ENCODE measurements at regions not wholly inside any gene's neighbourhood (a gene's known extent, or its start where the extent isn't known, plus 50 kb on each side); places are given as distances from the start of the nearest gene placed in this dataset.

- no peak for DNase-seq (ENCODE audit: low read depth)
These were observed 83.5 kb downstream of the TBX22 start for GRCh38 chrX:80098038-80098437.

- no peak for DNase-seq (ENCODE audit: low read depth)
These were observed 105.8 kb downstream of the TBX22 start for GRCh38 chrX:80120335-80120734.

GRCh38 chrX:80138938-80139337 is 124.4 kb downstream of the TBX22 start:
- no peak for DNase-seq (ENCODE audit: low read depth)

GRCh38 chrX:80139564-80139963 is 125.0 kb downstream of the TBX22 start:
- DNase-seq (ENCODE audit: low read depth), result no peak

- no peak for DNase-seq (ENCODE audit: low read depth)
These were observed 156.0 kb downstream of the TBX22 start for GRCh38 chrX:80170581-80170980.

- DNase-seq (ENCODE audit: low read depth), result no peak
These were observed 158.7 kb downstream of the TBX22 start for GRCh38 chrX:80173261-80173660.

- DNase-seq (ENCODE audit: low read depth), result no peak
These were observed 160.5 kb downstream of the TBX22 start for GRCh38 chrX:80174925-80175574.

- no peak for DNase-seq (ENCODE audit: low read depth)
These were observed 166.5 kb downstream of the TBX22 start for GRCh38 chrX:80181079-80181478.

- no peak for DNase-seq (ENCODE audit: low read depth)
These were observed 170.3 kb downstream of the TBX22 start for GRCh38 chrX:80184854-80185253.

- DNase-seq (ENCODE audit: low read depth), result no peak
These were observed 192.1 kb downstream of the TBX22 start for GRCh38 chrX:80206647-80207046.

GRCh38 chrX:80207327-80207726 is 192.8 kb downstream of the TBX22 start:
- no peak for DNase-seq (ENCODE audit: low read depth)

- DNase-seq (ENCODE audit: low read depth), result peak; percentile 14
These were observed 201.5 kb downstream of the TBX22 start for GRCh38 chrX:80216086-80216485.

- no peak for DNase-seq (ENCODE audit: low read depth)
These were observed 196.2 kb upstream of the TENT5D start for GRCh38 chrX:80223982-80224579.

- DNase-seq (ENCODE audit: low read depth), result no peak
These were observed 190.6 kb upstream of the TENT5D start for GRCh38 chrX:80229626-80230025.

- no peak for DNase-seq (ENCODE audit: low read depth)
These were observed 183.2 kb upstream of the TENT5D start for GRCh38 chrX:80237072-80237471.

GRCh38 chrX:80246271-80246670 is 174.0 kb upstream of the TENT5D start:
- DNase-seq (ENCODE audit: low read depth), result no peak

- DNase-seq (ENCODE audit: low read depth), result no peak
These were observed 154.0 kb upstream of the TENT5D start for GRCh38 chrX:80266287-80266686.

GRCh38 chrX:80266979-80267378 is 153.3 kb upstream of the TENT5D start:
- DNase-seq (ENCODE audit: low read depth), result no peak

- DNase-seq (ENCODE audit: low read depth), result no peak
These were observed 152.5 kb upstream of the TENT5D start for GRCh38 chrX:80267790-80268189.

GRCh38 chrX:80282535-80282934 is 137.7 kb upstream of the TENT5D start:
- DNase-seq (ENCODE audit: low read depth), result no peak

GRCh38 chrX:80285131-80285773 is 135.0 kb upstream of the TENT5D start:
- DNase-seq (ENCODE audit: low read depth), result peak; percentile 13

GRCh38 chrX:80290834-80291233 is 129.4 kb upstream of the TENT5D start:
- DNase-seq (ENCODE audit: low read depth), result no peak

GRCh38 chrX:80293354-80293753 is 126.9 kb upstream of the TENT5D start:
- no peak for DNase-seq (ENCODE audit: low read depth)

- DNase-seq (ENCODE audit: low read depth), result no peak
These were observed 114.2 kb upstream of the TENT5D start for GRCh38 chrX:80306007-80306406.

Data from iris pigment epithelial cell (primary cell).